Astrocyte (in vitro differentiated cells and primary cell): ENCODE measurements at regions not wholly inside any gene's neighbourhood (a gene's known extent, or its start where the extent isn't known, plus 50 kb on each side); places are given as distances from the start of the nearest gene placed in this dataset.

Experiments used
- DNase-seq: peaks from one replicate; pipeline ENCODE4 v3.0.0-alpha.2; 2010; ENCODE audit warnings: low read depth
- FAIRE-seq: peaks from 2 replicates; lab custom pipeline; 2011; peaks lifted over from hg19 to GRCh38; lab: Jason Lieb, UNC
- H2AFZ ChIP-seq: 2 replicates; pipeline ENCODE4 v1.6.0; 2012; ENCODE audit warnings: low read depth, low read length, inconsistent platforms
- H3K27ac ChIP-seq: 2 replicates; pipeline ENCODE4 v1.5.1; 2011; ENCODE audit warnings: low read depth, low read length, inconsistent platforms
- H3K27me3 ChIP-seq: 2 replicates; pipeline ENCODE4 v1.6.0; 2011; ENCODE audit warnings: low read length, inconsistent platforms; ENCODE audit not compliant: insufficient read depth
- H3K36me3 ChIP-seq: 2 replicates; pipeline ENCODE4 v1.5.1; 2011; ENCODE audit warnings: low read length, inconsistent platforms; ENCODE audit not compliant: insufficient read depth
- H3K4me1 ChIP-seq: 2 replicates; pipeline ENCODE4 v1.5.1; 2011; ENCODE audit warnings: low read length, inconsistent platforms; ENCODE audit not compliant: insufficient read depth
- H3K4me2 ChIP-seq: 2 replicates; pipeline ENCODE4 v1.6.0; 2012; ENCODE audit warnings: low read length, inconsistent platforms
- H3K4me3 ChIP-seq: 2 replicates; pipeline ENCODE4 v1.5.1; 2011; ENCODE audit warnings: low read depth, mild to moderate bottlenecking, low read length, inconsistent platforms; ENCODE audit not compliant: insufficient read depth
- H3K79me2 ChIP-seq: 2 replicates; pipeline ENCODE4 v1.6.0; 2012; ENCODE audit warnings: mild to moderate bottlenecking, low read length, inconsistent platforms; ENCODE audit not compliant: insufficient read depth
- H3K9ac ChIP-seq: 2 replicates; pipeline ENCODE4 v1.6.0; 2012; ENCODE audit warnings: mild to moderate bottlenecking, low read length, inconsistent platforms
- H3K9me3 ChIP-seq: 2 replicates; pipeline ENCODE4 v1.5.1; 2012; ENCODE audit warnings: low read depth, mild to moderate bottlenecking, low read length, inconsistent platforms; ENCODE audit not compliant: insufficient read depth
- H4K20me1 ChIP-seq: 2 replicates; pipeline ENCODE4 v1.6.0; 2012; ENCODE audit warnings: low read length, inconsistent platforms; ENCODE audit not compliant: insufficient read depth
- H3K27ac Mint-ChIP-seq: one replicate; pipeline ENCODE4 v1.8.0; 2021; ENCODE audit warnings: mild to moderate bottlenecking, mixed read lengths; ENCODE audit not compliant: unreplicated experiment
- H3K27me3 Mint-ChIP-seq: one replicate; pipeline ENCODE4 v1.8.0; 2021; ENCODE audit warnings: low read depth, mixed read lengths; ENCODE audit not compliant: unreplicated experiment
- H3K36me3 Mint-ChIP-seq: one replicate; pipeline ENCODE4 v1.8.0; 2021; ENCODE audit warnings: low read depth, mixed read lengths; ENCODE audit not compliant: unreplicated experiment
- H3K4me1 Mint-ChIP-seq: one replicate; pipeline ENCODE4 v1.8.0; 2021; ENCODE audit warnings: low read depth, mixed read lengths; ENCODE audit not compliant: unreplicated experiment
- H3K4me3 Mint-ChIP-seq: one replicate; pipeline ENCODE4 v1.8.0; 2021; ENCODE audit warnings: mild to moderate bottlenecking, moderate library complexity, mixed read lengths; ENCODE audit not compliant: unreplicated experiment
- H3K9me3 Mint-ChIP-seq: one replicate; pipeline ENCODE4 v1.8.0; 2021; ENCODE audit warnings: mild to moderate bottlenecking, mixed read lengths; ENCODE audit not compliant: unreplicated experiment
- EZH2 ChIP-seq: IDR thresholded peaks from 2 replicates; pipeline ENCODE4 v1.6.1; 2012; ENCODE audit warnings: mild to moderate bottlenecking, low read length, inconsistent platforms; ENCODE audit not compliant: insufficient read depth
- TF ChIP-seq, protein P1 (sequence below): IDR thresholded peaks from 2 replicates; pipeline ENCODE4 v1.5.1; 2011; ENCODE audit warnings: low read depth, mild to moderate bottlenecking, inconsistent platforms, low read length, moderate library complexity; ENCODE audit not compliant: insufficient read depth

DNA sequence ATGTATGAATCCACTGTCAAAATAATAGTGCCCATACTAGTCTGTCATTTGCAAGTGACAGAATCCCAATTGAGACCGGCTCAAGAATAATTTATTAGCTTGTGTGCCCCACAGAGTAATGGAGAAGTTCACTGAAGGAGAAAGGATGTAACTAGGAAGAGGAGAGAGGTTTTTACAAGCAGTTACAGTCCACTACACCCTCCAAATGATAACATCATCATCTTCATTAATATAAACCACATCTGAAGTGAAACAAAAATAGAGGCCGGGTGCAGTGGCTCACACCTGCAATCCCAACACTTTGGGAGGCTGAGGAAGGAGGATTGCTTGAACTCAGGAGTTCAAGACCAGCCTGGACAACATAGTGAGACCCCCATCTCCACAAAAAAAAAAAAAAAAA is 226.8 kb downstream of the SKIDA1 start:
- Mint-ChIP-seq H3K9me3 (no peaks in the 10 kb centered on the region), H3K36me3 (no peaks in the 10 kb centered on the region), H3K27ac (no peak overlapping the region), H3K27me3 (no peaks in the 10 kb centered on the region), H3K4me1 (peaks cover 14% of the 10 kb centered on the region), H3K4me3 (no peak overlapping the region)
- FAIRE-seq (no peak), DNase-seq (no peak)
- Histone ChIP-seq H3K9ac (no peak overlapping the region), H3K4me1 (peaks cover 8% of the 10 kb centered on the region), H3K4me3 (no peak overlapping the region), H3K79me2 (no peaks in the 10 kb centered on the region), H3K4me2 (no peak overlapping the region), H3K27me3 (no peaks in the 10 kb centered on the region), H4K20me1 (no peaks in the 10 kb centered on the region), H3K36me3 (no peaks in the 10 kb centered on the region), H2AFZ (no peak overlapping the region), H3K9me3 (no peaks in the 10 kb centered on the region), H3K27ac (no peak overlapping the region)
- TF ChIP-seq EZH2: no peak
- TF ChIP-seq, protein P1, sequence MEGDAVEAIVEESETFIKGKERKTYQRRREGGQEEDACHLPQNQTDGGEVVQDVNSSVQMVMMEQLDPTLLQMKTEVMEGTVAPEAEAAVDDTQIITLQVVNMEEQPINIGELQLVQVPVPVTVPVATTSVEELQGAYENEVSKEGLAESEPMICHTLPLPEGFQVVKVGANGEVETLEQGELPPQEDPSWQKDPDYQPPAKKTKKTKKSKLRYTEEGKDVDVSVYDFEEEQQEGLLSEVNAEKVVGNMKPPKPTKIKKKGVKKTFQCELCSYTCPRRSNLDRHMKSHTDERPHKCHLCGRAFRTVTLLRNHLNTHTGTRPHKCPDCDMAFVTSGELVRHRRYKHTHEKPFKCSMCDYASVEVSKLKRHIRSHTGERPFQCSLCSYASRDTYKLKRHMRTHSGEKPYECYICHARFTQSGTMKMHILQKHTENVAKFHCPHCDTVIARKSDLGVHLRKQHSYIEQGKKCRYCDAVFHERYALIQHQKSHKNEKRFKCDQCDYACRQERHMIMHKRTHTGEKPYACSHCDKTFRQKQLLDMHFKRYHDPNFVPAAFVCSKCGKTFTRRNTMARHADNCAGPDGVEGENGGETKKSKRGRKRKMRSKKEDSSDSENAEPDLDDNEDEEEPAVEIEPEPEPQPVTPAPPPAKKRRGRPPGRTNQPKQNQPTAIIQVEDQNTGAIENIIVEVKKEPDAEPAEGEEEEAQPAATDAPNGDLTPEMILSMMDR: no peak

DNA sequence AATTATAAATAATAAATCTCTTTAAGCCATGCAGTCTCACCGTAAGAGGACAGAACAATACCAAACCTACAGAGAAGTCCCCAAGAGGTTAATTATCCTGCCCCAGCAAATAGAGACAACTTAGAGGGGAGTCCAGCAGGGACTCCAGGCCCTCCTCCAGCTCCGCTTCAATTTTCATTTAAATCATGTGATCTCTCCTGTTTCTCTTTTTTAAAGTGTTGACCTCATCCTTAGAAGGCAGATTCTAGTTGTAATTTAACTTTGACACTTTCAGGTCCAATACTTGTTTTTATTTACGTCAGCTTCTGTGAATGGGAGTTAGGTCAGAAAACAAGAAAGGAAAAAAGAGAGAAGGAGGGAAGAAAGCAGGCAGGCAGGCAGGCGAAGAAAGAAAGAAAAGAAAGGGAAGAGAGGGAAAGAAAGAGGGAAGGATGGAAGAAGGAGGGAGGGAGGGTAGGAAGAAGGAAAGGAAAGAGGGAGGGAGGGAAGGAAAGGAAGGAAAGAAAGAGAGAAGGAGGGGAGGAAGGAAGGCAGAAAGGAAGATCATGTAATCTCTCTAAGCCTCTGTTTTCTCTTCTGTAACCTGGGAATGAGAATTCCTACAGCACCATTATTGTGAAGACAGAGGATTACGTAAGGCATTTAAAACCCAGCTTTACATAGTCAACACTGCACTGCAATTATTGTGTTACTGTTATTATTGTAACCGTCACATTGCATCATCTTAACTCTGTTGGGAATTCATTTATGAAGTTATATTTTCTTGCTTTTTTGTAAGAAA is 227.7 kb downstream of the SKIDA1 start:
- Histone ChIP-seq H4K20me1 (no peaks in the 10 kb centered on the region), H3K27me3 (no peaks in the 10 kb centered on the region), H2AFZ (no peak overlapping the region), H3K4me2 (no peak overlapping the region), H3K36me3 (no peaks in the 10 kb centered on the region), H3K79me2 (no peaks in the 10 kb centered on the region), H3K9me3 (no peaks in the 10 kb centered on the region), H3K4me3 (no peak overlapping the region), H3K27ac (no peak overlapping the region), H3K4me1 (peaks cover 15% of the 10 kb centered on the region), H3K9ac (no peak overlapping the region)
- DNase-seq (no peak), FAIRE-seq (no peak)
- no peaks in the 10 kb centered on the region for H3K9me3 Mint-ChIP-seq
- no peaks in the 10 kb centered on the region for H3K36me3 Mint-ChIP-seq
- peak overlapping the region; percentile 9 for H3K4me3 Mint-ChIP-seq
- TF ChIP-seq, protein P1: no peak
- TF ChIP-seq EZH2: no peak
- no peaks in the 10 kb centered on the region for H3K27me3 Mint-ChIP-seq
- H3K27ac Mint-ChIP-seq: no peak overlapping the region
- H3K4me1 Mint-ChIP-seq: peaks cover 18% of the 10 kb centered on the region
